ENCODE measurements at regions not wholly inside any gene's neighbourhood (a gene's known extent, or its start where the extent isn't known, plus 50 kb on each side); places are given as distances from the start of the nearest gene placed in this dataset.

GRCh38 chr5:167908606-167909005 is 382.8 kb upstream of the WWC1 start:
- no peak for DNase-seq (ENCODE audit: low spot score)
- Histone ChIP-seq H3K9me3 (ENCODE audit: control insufficient read depth in 4 of 4, low read length in 3 of 4) (no peaks in the 10 kb centered on the region), H3K27me3 (ENCODE audit: control insufficient read depth in 4 of 4, insufficient read depth in 4 of 4, low read length in 3 of 4) (no peaks in the 10 kb centered on the region), H3K4me3 (ENCODE audit: low read depth in 1 of 3, low read length in 3 of 3) (no peak overlapping the region), H3K27ac (ENCODE audit: low read depth in 1 of 2, low read length in 2 of 2) (no peak overlapping the region), H3K9ac (ENCODE audit: low read depth in 1 of 2, low read length in 2 of 2) (no peak overlapping the region), H3K4me1 (ENCODE audit: control insufficient read depth in 4 of 4, insufficient read depth in 4 of 4, low read length in 3 of 4) (no peaks in the 10 kb centered on the region), H3K36me3 (ENCODE audit: control insufficient read depth in 4 of 4, insufficient read depth in 3 of 4, low read depth in 1 of 4, low read length in 3 of 4) (no peaks in the 10 kb centered on the region)
- TF ChIP-seq CTCF (IDR thresholded peaks at IDR 0.05; ENCODE audit: low read depth, low read length, missing input control) (no peak), JUND (IDR thresholded peaks at IDR 0.05) (no peak), HNF4G (IDR thresholded peaks at IDR 0.05) (no peak), HNF4A (conservative IDR thresholded peaks at IDR 0.05) (no peak), YY1 (IDR thresholded peaks at IDR 0.05) (no peak), REST (IDR thresholded peaks at IDR 0.05) (no peak), NR2F2 (IDR thresholded peaks at IDR 0.05) (no peak), FOXA1 (IDR thresholded peaks at IDR 0.05) (no peak), TAF1 (conservative IDR thresholded peaks at IDR 0.05) (no peak), FOXA2 (IDR thresholded peaks at IDR 0.05) (no peak), RAD21 (IDR thresholded peaks at IDR 0.05) (no peak), ZBTB33 (IDR thresholded peaks at IDR 0.05) (no peak), ATF3 (IDR thresholded peaks at IDR 0.05) (no peak)

- H3K9ac ChIP-seq (ENCODE audit: low read depth in 1 of 2, low read length in 2 of 2): no peak overlapping the region
- no peaks in the 10 kb centered on the region for H3K4me1 ChIP-seq (ENCODE audit: control insufficient read depth in 4 of 4, insufficient read depth in 4 of 4, low read length in 3 of 4)
- 65% methylated on average over 6 of the region's 6 CpGs for WGBS
- H3K27ac ChIP-seq (ENCODE audit: low read depth in 1 of 2, low read length in 2 of 2): no peak overlapping the region
- no peak for DNase-seq (ENCODE audit: low spot score)
- no peaks in the 10 kb centered on the region for H3K9me3 ChIP-seq (ENCODE audit: control insufficient read depth in 4 of 4, low read length in 3 of 4)
- no peaks in the 10 kb centered on the region for H3K27me3 ChIP-seq (ENCODE audit: control insufficient read depth in 4 of 4, insufficient read depth in 4 of 4, low read length in 3 of 4)
- no peaks in the 10 kb centered on the region for H3K36me3 ChIP-seq (ENCODE audit: control insufficient read depth in 4 of 4, insufficient read depth in 3 of 4, low read depth in 1 of 4, low read length in 3 of 4)
- no peak overlapping the region for H3K4me3 ChIP-seq (ENCODE audit: low read depth in 1 of 3, low read length in 3 of 3)
- TF ChIP-seq FOXA2 (IDR thresholded peaks at IDR 0.05) (no peak), GABPA (IDR thresholded peaks at IDR 0.05 in 1 of 2, conservative IDR thresholded peaks at IDR 0.05 in 1 of 2) (no peak), REST (IDR thresholded peaks at IDR 0.05) (no peak), JUND (IDR thresholded peaks at IDR 0.05) (no peak), EGR1 (IDR thresholded peaks at IDR 0.05; ENCODE audit: low read depth in 2 of 2) (no peak), CTCF (IDR thresholded peaks at IDR 0.05; ENCODE audit: low read depth, low read length, missing input control) (no peak), NR2F2 (IDR thresholded peaks at IDR 0.05) (no peak), MAX (IDR thresholded peaks at IDR 0.05) (no peak), TAF1 (conservative IDR thresholded peaks at IDR 0.05) (no peak), SP1 (IDR thresholded peaks at IDR 0.05) (no peak)
These were observed 378.3 kb upstream of the WWC1 start for GRCh38 chr5:167912941-167913665.

Data from liver (tissue), 8 donors.